SU-DHL-6 (cell line): ENCODE measurements at regions not wholly inside any gene's neighbourhood (a gene's known extent, or its start where the extent isn't known, plus 50 kb on each side); places are given as distances from the start of the nearest gene placed in this dataset.

Experiments
- CTCF ChIP-seq: fragments of 200-600 bp; sonication (generic); IDR thresholded peaks from one replicate; pipeline ENCODE4 v1.5.1; 2017; ENCODE audit warnings: antibody characterized with exemption, mild to moderate bottlenecking, low read length, moderate library complexity; ENCODE audit not compliant: insufficient read depth, poor library complexity, severe bottlenecking
- EZH2phosphoT487 ChIP-seq: fragments of 200-600 bp; sonication (generic), shearing (Covaris generic); conservative IDR thresholded peaks from 2 replicates; pipeline ENCODE4 v1.6.1; 2018; ENCODE audit warnings: mild to moderate bottlenecking, antibody characterized with exemption, low read length, moderate library complexity, mixed read lengths

- no peak for TF ChIP-seq CTCF
- no peak for TF ChIP-seq EZH2phosphoT487
Measured at GRCh38 chr3:164194842-164195241, 883.5 kb downstream of the SI start.
